ENCODE measurements at regions not wholly inside any gene's neighbourhood (a gene's known extent, or its start where the extent isn't known, plus 50 kb on each side); places are given as distances from the start of the nearest gene placed in this dataset.

DNA sequence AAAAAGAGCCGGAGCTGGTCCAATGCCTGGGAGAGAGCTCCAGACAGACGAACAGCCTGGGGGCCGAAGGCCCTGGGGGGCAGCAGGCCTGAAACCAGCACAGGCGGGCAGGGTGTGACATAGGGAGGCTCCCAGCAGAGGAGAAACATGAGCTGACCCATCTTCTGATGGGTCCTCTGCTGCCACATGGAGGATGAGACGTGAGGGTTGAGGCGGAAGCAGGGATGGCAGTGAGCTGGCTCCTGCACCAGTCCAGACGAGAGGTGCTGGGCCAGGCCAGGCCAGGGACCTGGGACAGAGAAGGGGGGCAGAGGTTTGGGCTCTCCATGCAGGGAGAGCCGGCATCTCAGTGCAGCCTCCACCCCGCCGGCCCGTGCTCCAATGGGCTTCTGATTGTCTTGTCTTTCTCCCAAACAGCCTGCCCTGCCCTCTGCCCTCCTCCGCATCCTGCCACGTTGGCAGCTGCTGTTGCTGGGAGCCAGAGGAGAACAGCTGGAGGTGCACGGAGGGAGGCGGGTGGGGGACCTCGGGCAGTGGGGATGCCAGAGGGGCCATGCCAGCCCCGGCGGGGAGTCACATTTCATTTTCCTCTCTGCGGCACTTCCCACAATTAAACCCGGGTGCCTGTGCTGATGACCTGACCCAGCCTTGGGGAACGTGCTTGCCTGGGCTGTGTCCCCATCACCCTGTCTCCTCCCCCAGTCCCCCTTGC is 139.1 kb upstream of the GSE1 start:
- peaks cover 23% of the 10 kb centered on the region for H3K27me3 Mint-ChIP-seq
- no peak overlapping the region for H3K27ac Mint-ChIP-seq
- H3K4me3 Mint-ChIP-seq, result no peak overlapping the region
- no peaks in the 10 kb centered on the region for H3K9me3 Mint-ChIP-seq
- no peak for DNase-seq
- CTCF ChIA-PET, result no interaction called here
- H3K4me1 Mint-ChIP-seq, result no peaks in the 10 kb centered on the region
- H3K36me3 Mint-ChIP-seq, result no peaks in the 10 kb centered on the region

DNA sequence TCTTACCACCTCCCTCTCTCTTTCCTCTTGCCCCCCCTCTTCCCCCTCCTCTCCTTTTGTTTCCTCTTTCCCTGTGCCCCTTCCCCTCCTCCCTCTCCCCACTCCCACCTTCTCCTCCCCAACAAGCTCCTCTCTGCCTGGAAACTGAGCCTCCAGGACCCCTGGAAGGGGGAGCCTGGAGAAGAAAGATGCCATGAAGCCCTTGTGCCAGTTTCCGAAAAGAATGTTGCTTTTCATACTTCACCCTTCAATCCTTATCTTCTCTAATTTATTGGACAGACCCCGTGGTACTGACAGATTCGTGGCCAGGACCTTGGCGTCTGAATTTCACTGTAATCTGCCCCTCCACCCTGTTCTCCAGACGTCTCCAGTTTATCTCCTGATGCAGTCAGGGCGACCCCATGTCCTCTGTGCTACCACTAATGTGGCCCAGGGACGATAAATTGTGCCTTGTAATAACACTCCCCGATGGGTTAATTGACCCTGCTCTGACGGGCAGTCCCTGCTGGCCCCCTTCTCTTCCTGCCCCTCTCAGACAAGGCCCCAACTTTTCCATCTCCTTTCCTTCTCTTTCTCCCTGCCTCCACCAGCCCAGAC is 138.4 kb upstream of the GSE1 start:
- peaks cover 21% of the 10 kb centered on the region for H3K27me3 Mint-ChIP-seq
- no peak overlapping the region for H3K4me3 Mint-ChIP-seq
- no peak for DNase-seq
- no peaks in the 10 kb centered on the region for H3K36me3 Mint-ChIP-seq
- CTCF ChIA-PET, result no interaction called here
- H3K27ac Mint-ChIP-seq, result no peak overlapping the region
- no peaks in the 10 kb centered on the region for H3K9me3 Mint-ChIP-seq
- no peaks in the 10 kb centered on the region for H3K4me1 Mint-ChIP-seq

DNA sequence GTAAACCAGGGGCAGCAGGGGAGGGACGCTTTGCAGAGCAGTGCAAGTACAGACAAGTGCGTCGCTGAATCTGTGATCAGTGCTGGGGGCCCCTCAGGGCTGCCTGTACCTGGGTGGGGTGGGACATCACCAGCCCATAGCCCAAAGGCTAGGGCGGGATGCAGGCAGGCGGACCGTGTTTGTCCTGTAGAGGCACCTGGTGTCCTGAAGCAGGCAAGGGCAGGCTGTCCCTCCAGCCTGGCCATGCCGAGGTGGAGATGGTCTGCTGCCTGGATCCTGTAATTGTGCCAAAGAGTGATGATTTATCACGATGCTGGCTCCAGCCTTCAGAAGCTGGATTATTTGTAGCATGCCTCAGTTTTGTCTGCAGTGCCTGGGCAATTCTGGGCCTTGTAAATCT is 137.9 kb upstream of the GSE1 start:
- no peaks in the 10 kb centered on the region for H3K9me3 Mint-ChIP-seq
- no peak overlapping the region for H3K27ac Mint-ChIP-seq
- H3K36me3 Mint-ChIP-seq, result no peaks in the 10 kb centered on the region
- peaks cover 21% of the 10 kb centered on the region for H3K27me3 Mint-ChIP-seq
- H3K4me3 Mint-ChIP-seq, result no peak overlapping the region
- H3K4me1 Mint-ChIP-seq, result no peaks in the 10 kb centered on the region
- no peak for DNase-seq
- CTCF ChIA-PET, result no interaction called here

DNA sequence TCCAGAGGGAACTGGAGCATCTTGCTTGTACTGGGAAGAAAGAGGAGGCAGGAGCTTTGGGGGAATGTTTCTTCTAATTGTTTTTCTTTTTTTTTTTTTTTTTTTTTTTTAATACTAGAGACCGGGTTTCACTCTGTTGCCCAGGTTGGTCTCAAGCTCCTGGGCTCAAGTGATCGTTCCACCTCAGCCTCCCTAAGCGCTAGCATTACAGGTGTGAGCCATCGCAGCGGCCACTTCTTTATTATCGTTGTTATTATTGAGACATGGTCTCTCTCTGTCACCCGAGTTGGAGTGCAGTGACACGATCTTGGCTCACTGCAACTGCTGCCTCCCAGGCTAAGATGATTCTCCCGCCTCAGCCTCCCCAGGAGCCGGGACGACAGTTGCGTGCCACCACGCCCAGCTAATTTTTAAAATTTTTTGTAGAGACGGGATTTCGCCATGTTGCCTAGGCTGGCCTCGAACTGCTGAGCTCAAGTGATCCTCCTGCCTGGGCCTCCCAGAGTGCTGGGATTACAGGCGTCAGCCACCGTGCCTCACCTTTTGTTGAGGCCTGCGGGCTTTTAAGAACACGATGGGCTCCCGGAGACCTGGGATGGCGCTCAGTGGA is 137.3 kb upstream of the GSE1 start:
- CTCF ChIA-PET, result no interaction called here
- no peaks in the 10 kb centered on the region for H3K36me3 Mint-ChIP-seq
- DNase-seq, result no peak
- no peak overlapping the region for H3K4me3 Mint-ChIP-seq
- no peaks in the 10 kb centered on the region for H3K9me3 Mint-ChIP-seq
- no peaks in the 10 kb centered on the region for H3K4me1 Mint-ChIP-seq
- H3K27ac Mint-ChIP-seq, result no peak overlapping the region
- peaks cover 21% of the 10 kb centered on the region for H3K27me3 Mint-ChIP-seq

DNA sequence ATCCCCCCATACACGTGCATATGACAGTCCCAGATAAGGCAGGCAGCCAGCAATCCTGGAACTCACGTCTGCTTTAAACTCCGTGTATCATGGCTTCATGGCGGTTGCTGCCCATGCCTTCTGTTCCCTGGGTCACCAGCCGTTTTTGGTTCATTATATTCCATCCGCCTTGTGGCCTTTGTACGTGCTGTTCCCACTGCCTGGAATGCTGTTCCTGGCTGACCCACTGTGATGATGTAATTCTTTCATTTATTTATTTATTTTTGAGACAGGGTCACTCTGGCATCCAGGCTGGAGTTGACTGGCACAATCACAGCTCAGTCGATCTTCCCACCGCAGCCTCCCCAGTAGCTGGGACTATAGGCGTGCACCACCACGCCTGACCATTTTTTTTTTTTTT is 136.7 kb upstream of the GSE1 start:
- Mint-ChIP-seq H3K27ac (no peak overlapping the region), H3K36me3 (no peaks in the 10 kb centered on the region), H3K4me3 (no peak overlapping the region), H3K27me3 (peaks cover 21% of the 10 kb centered on the region), H3K9me3 (no peaks in the 10 kb centered on the region), H3K4me1 (no peaks in the 10 kb centered on the region)
- no peak for DNase-seq
- CTCF ChIA-PET, result interaction anchor here (1.5 to 1.6 kb wide), 2 partner anchors 10 to 16 kb away, joined by 3 read pairs; no protein-coding TSS in a partner anchor

DNA sequence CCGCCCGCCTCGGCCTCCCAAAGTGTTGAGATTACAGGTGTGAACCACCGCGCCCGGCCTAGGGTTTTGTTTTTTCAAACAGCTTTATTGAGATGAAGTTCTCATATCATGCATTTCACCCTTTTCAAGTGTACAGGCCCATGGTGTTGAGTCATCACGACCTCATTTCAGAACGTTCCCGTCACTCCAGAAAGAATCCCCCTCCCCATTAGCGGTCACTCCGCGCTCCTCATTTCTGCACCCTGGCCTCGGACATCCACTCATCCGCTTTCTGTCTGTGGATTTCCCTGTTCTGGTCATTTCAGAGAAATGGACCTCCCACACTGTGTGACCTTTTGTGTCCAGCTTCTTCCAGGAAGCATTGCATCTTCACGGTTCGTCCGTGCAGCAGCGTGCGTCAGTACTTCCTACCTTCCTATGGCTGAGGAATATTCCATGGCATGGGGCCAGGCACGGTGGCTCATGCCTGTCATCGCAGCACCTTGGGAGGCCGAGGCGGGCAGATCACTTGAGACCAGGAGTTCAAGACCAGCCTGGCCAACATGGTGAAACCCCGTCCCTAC is 135.2 kb upstream of the GSE1 start:
- Mint-ChIP-seq H3K36me3 (no peaks in the 10 kb centered on the region), H3K9me3 (no peaks in the 10 kb centered on the region), H3K27me3 (peaks cover 16% of the 10 kb centered on the region), H3K4me1 (no peaks in the 10 kb centered on the region), H3K4me3 (no peak overlapping the region), H3K27ac (no peak overlapping the region)
- CTCF ChIA-PET, result interaction anchor here (1.5 to 1.6 kb wide), 3 partner anchors 9 to 138 kb away, joined by 3 to 4 read pairs (median 3); no protein-coding TSS in a partner anchor
- DNase-seq, result no peak

DNA sequence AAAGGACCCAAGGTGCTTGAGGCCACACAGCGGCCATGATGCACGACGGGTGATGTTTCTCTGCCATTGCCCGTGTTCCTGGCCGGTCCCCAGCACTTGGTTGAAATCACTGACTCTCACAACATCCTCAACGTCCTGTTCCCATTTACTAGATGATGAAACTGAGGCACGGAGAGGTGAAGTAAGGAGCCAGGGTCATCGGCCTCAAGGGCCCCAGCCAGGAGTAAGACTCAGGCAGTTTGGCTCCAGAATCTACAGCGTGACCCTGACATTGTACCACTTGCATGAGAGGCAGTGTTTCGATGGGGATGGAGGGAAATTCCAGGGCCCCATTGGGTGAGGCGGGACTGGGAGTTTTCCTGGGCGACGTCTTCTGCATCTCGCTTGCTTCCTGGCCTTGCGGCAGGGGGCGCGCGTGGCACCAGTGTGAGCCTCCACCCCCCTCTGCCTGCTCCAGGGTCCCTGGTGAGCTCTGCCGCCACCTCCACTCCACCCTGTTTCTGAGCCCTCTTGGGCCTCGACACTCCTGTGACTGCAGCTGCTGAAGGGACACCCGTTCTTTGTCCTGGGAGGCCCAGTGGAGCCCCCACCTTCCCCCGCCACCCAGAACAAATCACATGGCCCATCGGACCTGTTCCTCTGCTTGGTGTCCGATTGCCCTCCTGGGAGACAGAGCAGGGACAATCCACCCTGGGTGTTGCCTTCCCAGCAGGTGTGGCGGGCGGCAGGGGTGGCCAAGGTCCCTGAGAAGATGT is 133.0 kb upstream of the GSE1 start:
- CTCF ChIA-PET, result interaction anchor here (0.9 to 2.1 kb wide), 3 partner anchors 60 to 136 kb away, joined by 3 to 11 read pairs (median 4); no protein-coding TSS in a partner anchor
- H3K9me3 Mint-ChIP-seq, result no peaks in the 10 kb centered on the region
- no peak overlapping the region for H3K27ac Mint-ChIP-seq
- peaks cover 3% of the 10 kb centered on the region for H3K27me3 Mint-ChIP-seq
- no peaks in the 10 kb centered on the region for H3K36me3 Mint-ChIP-seq
- no peak for DNase-seq
- no peak overlapping the region for H3K4me3 Mint-ChIP-seq
- H3K4me1 Mint-ChIP-seq, result no peaks in the 10 kb centered on the region

DNA sequence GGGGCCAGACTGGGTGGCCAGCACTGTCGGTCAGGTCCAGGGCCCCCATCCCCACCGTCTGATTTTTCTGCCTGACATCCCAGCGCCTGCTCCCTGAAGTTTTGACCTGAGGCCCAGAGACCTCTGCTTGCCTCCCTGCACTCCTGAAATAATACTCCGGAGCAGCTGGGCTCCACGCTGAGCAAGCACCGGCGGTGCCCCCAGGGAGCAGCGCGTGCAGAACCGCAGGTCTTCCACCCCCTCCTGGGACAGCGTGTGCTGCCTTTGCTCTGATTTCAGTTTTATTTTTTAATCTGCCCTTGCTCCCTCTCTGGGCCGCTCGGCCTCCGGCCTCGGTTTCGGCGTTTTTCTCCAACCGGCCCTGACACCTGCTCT is 132.4 kb upstream of the GSE1 start:
- CTCF ChIA-PET, result interaction anchor here (1.0 to 2.1 kb wide), 2 partner anchors 129 to 135 kb away, joined by 4 to 11 read pairs; no protein-coding TSS in a partner anchor
- Mint-ChIP-seq H3K9me3 (no peaks in the 10 kb centered on the region), H3K36me3 (no peaks in the 10 kb centered on the region), H3K4me1 (no peaks in the 10 kb centered on the region), H3K27me3 (peaks cover 3% of the 10 kb centered on the region), H3K4me3 (no peak overlapping the region), H3K27ac (no peak overlapping the region)
- DNase-seq, result no peak

DNA sequence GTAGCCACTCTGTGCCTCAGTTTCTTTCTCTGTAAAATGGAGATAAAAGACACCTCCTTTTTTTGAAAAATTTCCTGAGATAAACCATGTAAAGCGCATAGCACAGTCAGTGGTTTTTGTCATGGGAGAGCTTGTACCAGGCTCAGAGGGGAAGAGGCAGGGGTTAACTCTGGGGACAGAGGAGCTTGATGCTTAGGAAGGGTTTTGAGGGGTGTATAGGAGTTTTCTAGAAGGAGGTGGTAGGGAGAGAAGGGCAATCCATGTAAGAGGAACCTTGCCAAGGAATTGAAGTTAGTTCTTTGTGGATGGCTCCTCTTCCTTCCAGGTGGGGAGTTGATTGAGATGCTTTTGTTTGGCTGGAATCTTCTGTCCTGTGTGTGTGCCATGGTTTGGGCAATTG is 131.9 kb upstream of the GSE1 start:
- H3K27me3 Mint-ChIP-seq, result peaks cover 3% of the 10 kb centered on the region
- no peaks in the 10 kb centered on the region for H3K36me3 Mint-ChIP-seq
- no peaks in the 10 kb centered on the region for H3K9me3 Mint-ChIP-seq
- no peak overlapping the region for H3K4me3 Mint-ChIP-seq
- no peak overlapping the region for H3K27ac Mint-ChIP-seq
- no peak for DNase-seq
- CTCF ChIA-PET, result interaction anchor here (2.1 kb wide), 1 partner anchor 135 kb away, joined by 11 read pairs; no protein-coding TSS in a partner anchor
- no peaks in the 10 kb centered on the region for H3K4me1 Mint-ChIP-seq

DNA sequence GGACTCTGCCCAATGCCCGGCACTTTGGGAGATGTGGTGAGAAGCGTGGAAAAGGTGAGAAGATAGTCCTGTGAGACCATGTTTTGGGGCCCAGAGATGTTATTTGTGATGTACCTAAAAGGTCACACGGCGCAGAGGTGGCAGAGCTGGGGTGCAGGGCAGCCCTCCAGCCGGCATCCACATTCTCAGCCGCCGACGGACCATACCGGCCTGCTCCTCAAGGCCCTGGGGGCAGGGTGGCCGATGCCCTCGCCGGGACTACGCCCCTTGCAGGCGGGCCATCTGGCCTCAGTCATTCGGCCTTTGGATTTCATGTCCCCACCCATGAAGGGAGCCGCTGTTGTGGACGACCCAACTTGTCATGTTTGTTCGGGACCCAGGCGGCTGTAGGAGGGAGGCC is 131.4 kb upstream of the GSE1 start:
- no peak for DNase-seq
- Mint-ChIP-seq H3K27ac (no peak overlapping the region), H3K36me3 (no peaks in the 10 kb centered on the region), H3K4me1 (no peaks in the 10 kb centered on the region), H3K4me3 (no peak overlapping the region), H3K27me3 (peaks cover 3% of the 10 kb centered on the region), H3K9me3 (no peaks in the 10 kb centered on the region)
- CTCF ChIA-PET, result interaction anchor here (2.1 kb wide), 1 partner anchor 134 kb away, joined by 11 read pairs; no protein-coding TSS in a partner anchor

DNA sequence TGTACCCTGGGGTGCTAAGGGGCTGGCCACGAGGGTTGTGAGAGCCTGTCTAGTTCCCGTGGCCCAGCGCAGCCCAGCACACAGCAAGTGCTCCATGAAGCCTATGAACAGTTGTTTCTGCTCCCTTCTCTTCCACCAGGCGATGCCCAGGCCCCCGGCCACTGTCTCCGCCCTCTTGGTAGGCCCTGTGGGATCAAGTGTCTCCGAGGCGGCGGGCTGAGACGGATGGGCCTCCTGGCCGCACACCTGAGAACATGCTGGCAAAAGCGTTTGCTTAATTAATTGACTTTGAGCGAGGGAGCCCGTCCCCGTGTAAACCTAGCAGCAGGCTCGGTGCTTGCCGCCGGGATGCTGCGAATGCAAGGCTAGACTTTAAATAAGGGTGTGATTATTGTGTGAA is 129.7 kb upstream of the GSE1 start:
- Mint-ChIP-seq H3K4me1 (no peaks in the 10 kb centered on the region), H3K27me3 (peaks cover 5% of the 10 kb centered on the region), H3K4me3 (no peak overlapping the region), H3K9me3 (no peaks in the 10 kb centered on the region), H3K36me3 (no peaks in the 10 kb centered on the region), H3K27ac (no peak overlapping the region)
- DNase-seq, result no peak
- CTCF ChIA-PET, result no interaction called here

DNA sequence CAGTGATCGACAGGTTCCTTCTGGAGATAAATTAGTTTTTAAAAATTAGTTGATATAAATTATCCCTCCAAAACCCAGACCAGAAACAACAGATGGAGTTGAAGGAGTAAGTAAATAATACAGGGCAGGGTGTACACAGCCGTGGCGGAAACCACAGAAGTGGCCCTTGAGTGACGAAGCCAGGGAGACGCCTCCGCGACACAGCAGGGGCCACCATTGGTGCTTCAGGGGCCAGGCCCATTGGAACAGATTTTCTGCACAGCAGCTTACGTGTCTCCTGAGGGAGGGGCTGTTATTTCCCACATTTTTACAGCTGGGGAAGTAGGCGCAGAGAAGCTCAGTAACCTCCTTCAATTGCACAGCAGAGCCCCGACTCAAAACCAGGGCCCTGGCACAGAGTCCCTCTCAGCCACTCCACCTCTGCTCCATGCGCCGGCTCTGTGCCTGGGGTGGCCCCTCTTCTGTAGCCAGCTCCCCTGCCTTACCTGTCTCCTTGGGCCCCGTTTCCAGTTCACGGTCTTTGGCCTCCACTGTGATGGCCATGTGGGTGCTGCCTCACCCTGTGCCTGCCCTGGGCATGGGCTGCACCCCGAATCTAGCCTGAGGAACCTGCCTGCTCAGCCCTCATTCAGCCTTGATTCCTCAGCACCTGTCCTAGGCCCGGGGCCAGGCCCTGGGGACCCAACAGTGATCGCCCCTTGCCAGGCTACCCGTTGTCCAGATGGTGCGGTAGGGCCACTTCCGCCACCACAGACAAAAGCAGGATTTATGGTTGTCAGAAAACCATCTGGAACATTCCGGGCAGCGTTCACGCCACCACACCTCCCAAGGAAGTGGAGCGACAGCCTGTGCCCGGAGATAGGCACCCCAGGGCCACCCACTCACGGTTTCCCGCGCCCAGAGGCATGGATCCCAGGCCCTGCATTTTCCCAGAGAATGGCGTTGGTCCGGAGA is 128.5 kb upstream of the GSE1 start:
- Mint-ChIP-seq H3K4me3 (no peak overlapping the region), H3K4me1 (no peaks in the 10 kb centered on the region), H3K27me3 (peaks cover 8% of the 10 kb centered on the region), H3K27ac (no peak overlapping the region), H3K36me3 (no peaks in the 10 kb centered on the region), H3K9me3 (no peaks in the 10 kb centered on the region)
- CTCF ChIA-PET, result no interaction called here
- DNase-seq, result no peak

DNA sequence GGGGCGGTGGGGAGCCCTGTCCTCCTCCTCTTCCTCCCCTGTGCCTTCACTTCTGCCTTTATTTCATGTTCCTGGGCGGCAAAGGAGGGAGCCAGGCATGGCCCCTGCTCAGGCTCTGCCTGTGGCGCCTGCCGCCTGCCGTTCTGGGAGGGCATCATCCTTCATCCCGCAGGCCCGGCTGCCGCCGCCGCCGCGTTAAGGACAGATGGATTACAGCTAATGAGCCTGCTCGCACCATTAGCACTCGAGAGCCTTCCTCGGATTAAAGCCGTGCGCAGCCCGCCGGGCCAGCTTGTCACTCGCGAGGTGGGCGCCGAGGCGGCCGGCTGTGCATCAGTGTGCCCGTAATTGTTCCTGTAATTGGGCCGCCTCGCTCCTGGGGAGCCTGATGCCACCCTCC is 127.7 kb upstream of the GSE1 start:
- Mint-ChIP-seq H3K9me3 (no peaks in the 10 kb centered on the region), H3K4me3 (no peak overlapping the region), H3K4me1 (no peaks in the 10 kb centered on the region), H3K27ac (no peak overlapping the region), H3K36me3 (no peaks in the 10 kb centered on the region), H3K27me3 (peaks cover 11% of the 10 kb centered on the region)
- CTCF ChIA-PET, result no interaction called here
- no peak for DNase-seq
